H9 (cell line): ENCODE measurements at regions not wholly inside any gene's neighbourhood (a gene's known extent, or its start where the extent isn't known, plus 50 kb on each side); places are given as distances from the start of the nearest gene placed in this dataset.

Source experiments
- DNase-seq: peaks from one replicate; pipeline ENCODE4 v3.0.0-alpha.2; 2017
- H2AFZ ChIP-seq: one replicate; pipeline ENCODE4 v1.6.1; 2013; ENCODE audit warnings: mild to moderate bottlenecking, low read length, control low read depth, moderate library complexity
- H2AK5ac ChIP-seq: 2 replicates; pipeline ENCODE4 v1.6.1; 2013; ENCODE audit warnings: low read length, control low read depth, mixed read lengths; ENCODE audit not compliant: insufficient read length
- H2BK120ac ChIP-seq: one replicate; pipeline ENCODE4 v1.6.1; 2013; ENCODE audit warnings: low read depth, mild to moderate bottlenecking, low read length, control low read depth, inconsistent platforms; ENCODE audit not compliant: poor library complexity, severe bottlenecking
- H2BK12ac ChIP-seq: 2 replicates; pipeline ENCODE4 v1.6.1; 2013; ENCODE audit warnings: low read length, control low read depth, mixed read lengths, low read depth; ENCODE audit not compliant: insufficient read length
- H2BK15ac ChIP-seq: 2 replicates; pipeline ENCODE4 v1.6.1; 2013; ENCODE audit warnings: low read depth, low read length, control low read depth
- H2BK20ac ChIP-seq: one replicate; pipeline ENCODE4 v1.6.1; 2013; ENCODE audit warnings: low read depth, mild to moderate bottlenecking, low read length, control low read depth, inconsistent platforms; ENCODE audit not compliant: poor library complexity, severe bottlenecking
- H2BK5ac ChIP-seq: 2 replicates; pipeline ENCODE4 v1.6.1; 2013; ENCODE audit warnings: low read length, control low read depth, mixed read lengths; ENCODE audit not compliant: insufficient read length
- H3K14ac ChIP-seq: 2 replicates; pipeline ENCODE4 v1.6.1; 2013; ENCODE audit warnings: low read length, control low read depth; ENCODE audit not compliant: insufficient read depth
- H3K18ac ChIP-seq: 2 replicates; pipeline ENCODE4 v1.6.1; 2013; ENCODE audit warnings: low read depth, mild to moderate bottlenecking, mixed read lengths, low read length, control low read depth; ENCODE audit not compliant: insufficient read length
- H3K23ac ChIP-seq: 2 replicates; pipeline ENCODE4 v1.6.1; 2013; ENCODE audit warnings: low read length, control low read depth, mixed read lengths, low read depth; ENCODE audit not compliant: insufficient read length
- H3K23me2 ChIP-seq: 2 replicates; pipeline ENCODE4 v1.6.1; 2013; ENCODE audit warnings: low read depth, mild to moderate bottlenecking, mixed read lengths, low read length, control low read depth; ENCODE audit not compliant: insufficient read length, poor library complexity, severe bottlenecking
- H3K27ac ChIP-seq: 2 replicates; pipeline ENCODE4 v1.5.1; 2013; ENCODE audit warnings: low read length, control low read depth, mixed read lengths, low read depth; ENCODE audit not compliant: insufficient read length
- H3K27me3 ChIP-seq: 2 replicates; pipeline ENCODE4 v1.6.1; 2013; ENCODE audit warnings: low read length, control low read depth, inconsistent platforms; ENCODE audit not compliant: insufficient read depth
- H3K4ac ChIP-seq: 2 replicates; pipeline ENCODE4 v1.6.1; 2013; ENCODE audit warnings: low read depth, mild to moderate bottlenecking, control low read depth, inconsistent platforms, low read length, moderate library complexity
- H3K4me1 ChIP-seq: 2 replicates; pipeline ENCODE4 v1.6.1; 2013; ENCODE audit warnings: low read length, control low read depth, inconsistent platforms; ENCODE audit not compliant: insufficient read depth
- H3K4me2 ChIP-seq: 2 replicates; pipeline ENCODE4 v1.6.1; 2013; ENCODE audit warnings: low read length, control low read depth, mixed read lengths; ENCODE audit not compliant: insufficient read length, insufficient read depth
- H3K56ac ChIP-seq: 2 replicates; pipeline ENCODE4 v1.6.1; 2013; ENCODE audit warnings: low read depth, mild to moderate bottlenecking, mixed read lengths, low read length, control low read depth; ENCODE audit not compliant: insufficient read length
- H3K79me1 ChIP-seq: 2 replicates; pipeline ENCODE4 v1.6.1; 2013; ENCODE audit warnings: low read depth, mild to moderate bottlenecking, moderate library complexity, low read length, control low read depth, inconsistent platforms; ENCODE audit not compliant: insufficient read depth, poor library complexity, severe bottlenecking
- H3K79me2 ChIP-seq: 2 replicates; pipeline ENCODE4 v1.6.1; 2013; ENCODE audit warnings: low read length, control low read depth, inconsistent platforms; ENCODE audit not compliant: insufficient read depth
- H3K9ac ChIP-seq: 2 replicates; pipeline ENCODE4 v1.6.1; 2013; ENCODE audit warnings: low read length, control low read depth, mixed read lengths; ENCODE audit not compliant: insufficient read length; ENCODE audit errors: extremely low read depth
- H3K9me3 ChIP-seq: one replicate; pipeline ENCODE4 v1.6.1; 2013; ENCODE audit warnings: low read depth, low read length, inconsistent platforms; ENCODE audit not compliant: control insufficient read depth
- H3T11ph ChIP-seq: one replicate; pipeline ENCODE4 v1.6.1; 2013; ENCODE audit warnings: mild to moderate bottlenecking, low read length, control low read depth, inconsistent platforms
- H4K20me1 ChIP-seq: one replicate; pipeline ENCODE4 v1.6.1; 2013; ENCODE audit not compliant: control insufficient read depth, insufficient read length, insufficient read depth
- H4K5ac ChIP-seq: 2 replicates; pipeline ENCODE4 v1.6.1; 2013; ENCODE audit warnings: low read depth, mild to moderate bottlenecking, mixed read lengths, low read length, control low read depth; ENCODE audit not compliant: insufficient read length
- H4K8ac ChIP-seq: replicated peaks from 2 replicates; pipeline ENCODE4 v1.6.1; 2013; ENCODE audit warnings: low read length, control low read depth, mixed read lengths, low read depth; ENCODE audit not compliant: insufficient read length
- H4K91ac ChIP-seq: 2 replicates; pipeline ENCODE4 v1.6.1; 2013; ENCODE audit warnings: low read depth, mild to moderate bottlenecking, moderate library complexity, mixed read lengths, low read length, control low read depth; ENCODE audit not compliant: insufficient read length
- H3K27ac Mint-ChIP-seq, 3 experiments: 2 replicates in 2 of 3; 3 replicates in 1 of 3; pipeline ENCODE4 v1.8.0; 2020 to 2021; ENCODE audit warnings: mixed read lengths in 3 of 3, mild to moderate bottlenecking in 1 of 3, moderate library complexity in 1 of 3
- H3K27me3 Mint-ChIP-seq: 2 replicates; pipeline ENCODE4 v1.8.0; 2021; ENCODE audit warnings: low read depth, mild to moderate bottlenecking, moderate library complexity, mixed read lengths
- H3K36me3 Mint-ChIP-seq, 3 experiments: 2 replicates in 2 of 3; 3 replicates in 1 of 3; pipeline ENCODE4 v1.8.0; 2020 to 2021; ENCODE audit warnings: low read depth in 3 of 3, mixed read lengths in 3 of 3; ENCODE audit not compliant: insufficient read depth in 1 of 3
- H3K4me1 Mint-ChIP-seq, 2 experiments: 2 replicates each; pipeline ENCODE4 v1.8.0; 2020; ENCODE audit warnings: mixed read lengths in 2 of 2
- H3K4me3 Mint-ChIP-seq, 2 experiments: 2 replicates in 1 of 2; 3 replicates in 1 of 2; pipeline ENCODE4 v1.8.0; 2020 to 2021; ENCODE audit warnings: mild to moderate bottlenecking in 2 of 2, mixed read lengths in 2 of 2, moderate library complexity in 1 of 2
- H3K9me3 Mint-ChIP-seq, 2 experiments: 2 replicates in 1 of 2; 3 replicates in 1 of 2; pipeline ENCODE4 v1.8.0; 2020; ENCODE audit warnings: mild to moderate bottlenecking in 2 of 2, mixed read lengths in 2 of 2, moderate library complexity in 1 of 2
- WGBS: extraction: QIAGEN DNeasy Blood & Tissue Kit; methylation state at CpG from one replicate; pipeline ENCODE4 v1.1.7; 2013; ENCODE audit warnings: missing lambda C conversion rate, low lambda C conversion rate, mixed read lengths; ENCODE audit not compliant: insufficient read length; ENCODE audit errors: extremely low coverage; 5-methylcytosine and 5-hydroxymethylcytosine counted together
- TF ChIP-seq, protein P1 (sequence below): fragments of 200-600 bp; sonication (generic); conservative IDR thresholded peaks from 3 replicates; pipeline ENCODE4 v1.8.0; 2021; ENCODE audit warnings: antibody characterized with exemption, mild to moderate bottlenecking

DNA sequence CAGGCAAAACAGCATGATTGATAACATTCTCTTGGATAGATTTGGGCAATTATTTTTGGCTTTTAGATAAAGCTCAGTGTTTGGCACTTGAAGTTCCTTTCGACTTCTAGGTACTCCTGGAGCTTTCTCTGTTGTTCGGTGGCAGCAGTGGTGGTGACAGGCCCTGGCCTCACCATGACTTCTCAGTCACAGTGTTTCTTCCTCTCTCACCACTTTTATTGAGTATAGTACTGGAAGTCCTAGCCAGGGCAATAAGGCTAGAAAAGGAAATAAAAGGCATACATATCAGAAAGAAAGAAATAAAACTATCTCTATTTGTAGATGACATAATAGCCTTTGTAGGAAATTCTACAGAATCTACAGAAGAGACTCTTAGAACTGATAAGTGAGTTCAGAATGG is 101.2 kb upstream of the SIRPG start:
- H2BK12ac ChIP-seq: no peak overlapping the region
- H3K79me2 ChIP-seq: no peaks in the 10 kb centered on the region

More for the DNA sequence above, 101.2 kb upstream of the SIRPG start:
- H2AK5ac ChIP-seq: no peak overlapping the region
- H4K20me1 ChIP-seq: no peaks in the 10 kb centered on the region
- H3K4me1 ChIP-seq: no peaks in the 10 kb centered on the region
- no peak overlapping the region for H3K18ac ChIP-seq
- no peaks in the 10 kb centered on the region for H3K27me3 ChIP-seq
- peaks cover 0 to 7% of the 10 kb centered on the region in 2 experiments; a peak in 2 of 4 replicates for H3K4me1 Mint-ChIP-seq
- no peak for DNase-seq
- H4K8ac ChIP-seq: no peak overlapping the region
- no peak overlapping the region for H4K5ac ChIP-seq
- no peaks in the 10 kb centered on the region for H3K23me2 ChIP-seq
- no peaks in the 10 kb centered on the region for H3K79me1 ChIP-seq
- TF ChIP-seq, protein P1, sequence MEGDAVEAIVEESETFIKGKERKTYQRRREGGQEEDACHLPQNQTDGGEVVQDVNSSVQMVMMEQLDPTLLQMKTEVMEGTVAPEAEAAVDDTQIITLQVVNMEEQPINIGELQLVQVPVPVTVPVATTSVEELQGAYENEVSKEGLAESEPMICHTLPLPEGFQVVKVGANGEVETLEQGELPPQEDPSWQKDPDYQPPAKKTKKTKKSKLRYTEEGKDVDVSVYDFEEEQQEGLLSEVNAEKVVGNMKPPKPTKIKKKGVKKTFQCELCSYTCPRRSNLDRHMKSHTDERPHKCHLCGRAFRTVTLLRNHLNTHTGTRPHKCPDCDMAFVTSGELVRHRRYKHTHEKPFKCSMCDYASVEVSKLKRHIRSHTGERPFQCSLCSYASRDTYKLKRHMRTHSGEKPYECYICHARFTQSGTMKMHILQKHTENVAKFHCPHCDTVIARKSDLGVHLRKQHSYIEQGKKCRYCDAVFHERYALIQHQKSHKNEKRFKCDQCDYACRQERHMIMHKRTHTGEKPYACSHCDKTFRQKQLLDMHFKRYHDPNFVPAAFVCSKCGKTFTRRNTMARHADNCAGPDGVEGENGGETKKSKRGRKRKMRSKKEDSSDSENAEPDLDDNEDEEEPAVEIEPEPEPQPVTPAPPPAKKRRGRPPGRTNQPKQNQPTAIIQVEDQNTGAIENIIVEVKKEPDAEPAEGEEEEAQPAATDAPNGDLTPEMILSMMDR: no peak
- H3K23ac ChIP-seq: no peak overlapping the region
- no peak overlapping the region for H2BK5ac ChIP-seq
- no peak overlapping the region for H3K27ac Mint-ChIP-seq
- no peak overlapping the region for H3K9ac ChIP-seq
- no peaks in the 10 kb centered on the region for H3K9me3 ChIP-seq
- H3K36me3 Mint-ChIP-seq: no peaks in the 10 kb centered on the region
- H3T11ph ChIP-seq: no peak overlapping the region
- H2BK15ac ChIP-seq: no peak overlapping the region
- no peak overlapping the region for H4K91ac ChIP-seq
- no peak overlapping the region for H3K4ac ChIP-seq
- H3K27me3 Mint-ChIP-seq: peaks cover 14% of the 10 kb centered on the region
- H2BK120ac ChIP-seq: no peak overlapping the region
- no peak overlapping the region for H3K56ac ChIP-seq
- H3K9me3 Mint-ChIP-seq: no peaks in the 10 kb centered on the region
- WGBS: no CpG with 5 or more reads among the region's 2 CpGs
- no peak overlapping the region for H3K4me2 ChIP-seq
- H3K27ac ChIP-seq: no peak overlapping the region
- H3K4me3 Mint-ChIP-seq: no peak overlapping the region
- H2AFZ ChIP-seq: no peak overlapping the region
- no peak overlapping the region for H3K14ac ChIP-seq
- H2BK20ac ChIP-seq: no peak overlapping the region
